ENCODE measurements at regions not wholly inside any gene's neighbourhood (a gene's known extent, or its start where the extent isn't known, plus 50 kb on each side); places are given as distances from the start of the nearest gene placed in this dataset.
A peak's percentile ranks its signal among the peaks of the same experiment; 100 is the strongest.
"Not testable (repeated sequence)": the region's sequence is repeated elsewhere in the genome, so short reads cannot be mapped to it uniquely, and the experiment has no call there.

GRCh38 chr9:87201351-87201751, 254.0 kb upstream of the GAS1 start:
- peak; percentile 69 for DNase-seq (ENCODE audit: low read depth)

- peak; percentile 91 for DNase-seq (ENCODE audit: low read depth)
These were observed 258.9 kb upstream of the GAS1 start for GRCh38 chr9:87206064-87206661.

- not testable (repeated sequence) for DNase-seq (ENCODE audit: low read depth)
These were observed 263.4 kb upstream of the GAS1 start for GRCh38 chr9:87210658-87211057.

- DNase-seq (ENCODE audit: low read depth): peak; percentile 20
These were observed 264.4 kb upstream of the GAS1 start for GRCh38 chr9:87211669-87212068.

- peak; percentile 51 for DNase-seq (ENCODE audit: low read depth)
These were observed 265.3 kb upstream of the GAS1 start for GRCh38 chr9:87212605-87213021.

DNA sequence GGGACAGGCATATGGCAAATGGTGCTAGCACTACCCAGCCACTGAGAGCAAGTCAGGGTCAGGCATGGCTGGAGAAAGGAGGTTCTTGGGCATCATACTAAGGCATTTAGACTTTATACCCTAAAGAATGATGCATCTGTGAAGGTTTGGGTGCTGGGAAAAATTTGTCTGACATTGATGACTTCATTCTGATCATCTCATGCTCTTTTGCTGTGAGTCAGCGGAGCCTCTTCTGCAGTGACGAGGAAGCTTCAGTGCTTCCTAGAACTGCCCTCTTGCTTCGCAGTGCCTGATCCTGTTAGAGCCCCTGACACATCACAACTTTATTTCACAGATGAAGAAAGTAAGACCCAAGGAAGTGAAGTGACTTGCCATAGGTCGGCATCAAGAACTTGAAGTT, 266.6 kb upstream of the GAS1 start:
- DNase-seq (ENCODE audit: low read depth): peak; percentile 82

DNA sequence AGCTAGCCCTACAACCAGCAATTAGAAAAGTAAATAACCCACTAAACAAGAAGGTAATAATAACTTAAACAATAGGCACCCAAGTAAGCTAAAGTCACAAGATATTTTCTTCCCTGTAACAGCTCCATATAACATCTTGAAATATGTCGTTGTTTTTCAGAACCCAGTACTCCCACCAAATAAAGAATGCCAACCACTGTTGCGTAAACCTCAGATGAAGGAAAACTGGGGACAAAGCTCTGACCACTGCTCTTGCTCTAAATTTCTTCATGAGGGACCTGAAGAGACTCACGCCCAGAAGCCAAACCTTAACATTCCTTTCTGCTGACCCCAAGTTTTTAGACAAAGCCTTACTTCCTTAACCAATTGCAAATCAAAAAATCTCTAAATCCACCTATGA, 267.7 kb upstream of the GAS1 start:
- DNase-seq (ENCODE audit: low read depth): no peak

DNA sequence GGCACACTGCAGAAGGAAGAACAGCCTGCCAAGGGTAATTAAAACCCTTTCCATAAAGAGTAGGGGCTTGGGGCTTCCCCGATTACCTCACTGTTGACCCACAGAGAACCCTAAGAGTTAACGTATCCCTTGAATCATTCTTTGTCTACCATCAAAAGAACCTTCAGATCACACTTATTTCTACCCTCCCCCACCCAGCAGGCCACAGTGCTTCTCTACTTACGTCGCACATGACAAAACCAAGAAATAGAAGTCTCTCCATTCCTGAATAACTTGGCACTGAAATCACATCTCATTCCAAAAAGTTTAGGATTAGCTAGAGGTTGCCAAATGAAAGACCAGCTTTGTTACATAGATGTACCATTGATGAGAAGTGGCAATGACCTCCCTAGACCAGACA, 268.7 kb upstream of the GAS1 start:
- DNase-seq (ENCODE audit: low read depth): no peak

DNA sequence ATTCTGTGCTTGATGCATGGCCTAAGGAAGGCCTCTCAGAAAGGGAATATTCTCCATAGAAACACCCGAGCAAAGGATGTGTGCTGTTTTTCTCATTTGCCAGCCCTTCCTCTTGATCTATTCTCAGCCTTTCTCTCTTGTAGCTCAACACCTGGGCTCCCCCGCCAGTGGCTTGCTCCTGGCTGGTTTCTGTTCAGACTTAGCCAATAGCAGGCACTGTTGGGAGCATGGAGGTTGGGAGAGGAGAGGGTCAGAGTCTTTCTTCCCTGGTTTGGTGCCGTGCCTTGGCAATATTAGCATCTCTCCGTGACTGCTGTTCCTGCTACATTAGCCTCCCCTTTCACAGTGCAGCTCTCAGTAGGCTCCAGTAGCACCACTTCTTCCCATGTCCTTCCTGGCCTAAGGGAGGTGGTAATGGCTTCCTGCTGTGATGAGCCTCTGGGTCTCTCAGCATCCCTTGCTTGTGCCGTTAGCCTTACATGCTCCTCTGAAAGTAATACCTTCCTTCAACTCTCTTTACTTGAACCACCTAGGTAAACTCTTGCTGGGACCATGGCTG, 269.7 kb upstream of the GAS1 start:
- DNase-seq (ENCODE audit: low read depth): no peak

- no peak for DNase-seq (ENCODE audit: low read depth)
These were observed 274.0 kb upstream of the DAPK1 start for GRCh38 chr9:87223392-87224246.

DNA sequence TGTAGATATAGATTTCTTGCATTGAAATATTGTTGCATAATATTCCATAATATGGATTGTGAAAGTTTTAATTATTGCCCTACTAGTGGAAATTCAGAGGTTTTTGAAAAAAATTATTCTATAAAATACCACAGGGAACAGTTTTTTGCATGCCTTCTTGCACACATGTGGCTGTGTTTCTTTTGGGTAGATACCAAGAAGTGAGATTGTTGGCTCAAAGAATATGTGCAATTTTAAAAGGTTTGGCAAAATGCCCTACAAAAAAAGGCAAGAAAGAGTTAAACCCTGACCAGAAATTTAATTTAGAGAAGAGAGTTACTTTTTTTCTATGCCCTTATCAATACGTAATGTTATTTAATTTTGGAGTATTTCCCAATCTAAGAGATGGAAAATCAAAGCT, 270.8 kb upstream of the DAPK1 start:
- no peak for DNase-seq (ENCODE audit: low read depth)

DNA sequence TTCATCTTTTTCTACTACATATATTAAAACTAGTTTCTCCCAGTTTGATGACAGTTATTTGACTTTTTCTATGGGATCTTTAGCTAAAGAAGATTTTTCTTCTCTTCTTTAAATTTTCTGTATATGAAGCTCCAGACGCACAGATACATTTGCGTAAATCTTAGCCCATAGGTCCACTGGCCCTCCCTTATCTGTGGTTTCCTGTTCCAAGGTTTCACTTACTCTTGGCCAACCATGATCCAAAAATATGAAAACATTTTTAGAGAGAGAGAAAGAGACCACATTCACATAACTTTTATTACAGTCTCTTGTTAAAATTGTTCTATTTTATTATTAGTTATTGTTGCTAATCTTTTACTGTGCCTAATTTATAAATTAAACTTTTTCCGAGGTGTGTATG, 270.2 kb upstream of the DAPK1 start:
- peak; percentile 52 for DNase-seq (ENCODE audit: low read depth)

DNA sequence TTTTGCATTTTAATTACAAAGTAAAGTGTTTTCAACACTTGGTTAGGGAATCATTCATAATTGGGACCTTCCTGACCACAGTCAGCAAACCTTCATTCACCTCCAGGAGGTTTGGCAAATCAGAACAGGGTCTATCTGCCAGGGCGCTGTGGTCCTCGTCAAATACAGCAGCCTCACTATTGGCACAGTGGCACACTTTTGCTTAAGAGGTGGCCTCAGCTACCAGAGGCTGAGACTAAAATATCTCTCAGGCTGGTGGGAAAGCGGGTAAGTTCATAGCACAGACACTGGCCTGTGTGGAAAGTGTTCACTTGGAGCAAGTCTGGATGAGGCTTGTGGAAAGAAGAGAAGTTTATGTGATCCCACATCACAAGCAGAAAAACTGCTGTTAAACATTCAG, 268.6 kb upstream of the DAPK1 start:
- no peak for DNase-seq (ENCODE audit: low read depth)

- DNase-seq (ENCODE audit: low read depth): no peak
These were observed 264.2 kb upstream of the DAPK1 start for GRCh38 chr9:87233431-87233830.

- DNase-seq (ENCODE audit: low read depth): no peak
These were observed 263.7 kb upstream of the DAPK1 start for GRCh38 chr9:87233899-87234455.

- no peak for DNase-seq (ENCODE audit: low read depth)
These were observed 262.8 kb upstream of the DAPK1 start for GRCh38 chr9:87234854-87235253.

- no peak for DNase-seq (ENCODE audit: low read depth)
These were observed 261.1 kb upstream of the DAPK1 start for GRCh38 chr9:87236546-87236945.

DNA sequence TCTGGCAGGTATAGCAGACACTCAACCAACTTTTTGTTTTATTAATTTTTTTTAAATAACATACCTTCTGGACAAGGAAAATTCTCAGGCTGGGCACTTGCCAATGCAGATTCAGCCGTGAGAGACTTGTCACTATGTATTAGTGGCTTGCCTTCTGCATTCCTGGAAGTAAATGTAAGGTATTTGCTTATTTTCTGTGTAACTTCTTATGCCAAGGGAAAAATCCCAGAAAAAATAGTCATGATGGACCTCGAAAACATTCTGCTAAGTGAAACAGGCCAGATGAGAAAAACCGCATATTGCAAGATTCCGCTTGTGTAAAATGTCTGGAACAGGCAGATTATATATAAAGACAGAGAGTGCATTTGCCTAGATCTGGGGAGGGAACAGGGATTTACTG, 260.3 kb upstream of the DAPK1 start:
- DNase-seq (ENCODE audit: low read depth): no peak

DNA sequence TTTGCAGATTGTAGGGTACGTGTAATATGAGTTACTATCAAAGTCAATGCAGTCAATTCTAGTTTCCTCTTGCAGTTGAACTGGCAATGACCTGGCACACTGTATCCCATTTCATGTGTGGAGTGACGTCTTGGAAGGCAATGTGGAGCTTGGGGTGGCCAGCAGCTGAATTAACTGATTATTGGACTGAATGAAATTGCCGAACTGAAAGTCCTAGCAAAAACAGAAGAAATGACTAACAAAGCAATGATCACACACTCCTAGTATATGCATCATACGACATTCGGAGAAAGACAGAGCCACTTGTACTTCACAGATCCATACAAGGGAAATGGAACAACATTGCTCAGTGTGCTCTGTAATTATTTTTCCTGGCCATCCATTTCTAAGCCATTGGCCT, 259.1 kb upstream of the DAPK1 start:
- peak; percentile 44 for DNase-seq (ENCODE audit: low read depth)

DNA sequence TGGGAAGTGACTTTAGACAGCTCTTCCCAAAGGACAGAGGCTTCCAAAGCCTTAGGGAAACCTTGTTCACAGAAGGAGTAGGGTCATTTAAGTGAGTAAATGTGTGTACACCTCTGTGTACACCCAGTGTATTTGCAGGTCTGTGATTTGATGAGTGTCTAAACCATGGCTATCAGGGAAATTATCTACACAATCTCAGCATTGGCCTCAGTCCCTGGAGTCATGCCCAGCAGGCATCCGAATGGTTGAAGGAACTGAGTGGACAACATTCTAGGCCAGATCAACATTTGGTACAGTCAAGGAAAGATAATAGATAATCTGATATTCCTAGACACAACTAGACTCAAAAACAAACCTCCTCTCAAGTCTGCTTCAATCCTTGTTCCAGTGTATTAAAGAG, 258.4 kb upstream of the DAPK1 start:
- DNase-seq (ENCODE audit: low read depth): no peak

- DNase-seq (ENCODE audit: low read depth): no peak
These were observed 254.1 kb upstream of the DAPK1 start for GRCh38 chr9:87243602-87244001.

DNA sequence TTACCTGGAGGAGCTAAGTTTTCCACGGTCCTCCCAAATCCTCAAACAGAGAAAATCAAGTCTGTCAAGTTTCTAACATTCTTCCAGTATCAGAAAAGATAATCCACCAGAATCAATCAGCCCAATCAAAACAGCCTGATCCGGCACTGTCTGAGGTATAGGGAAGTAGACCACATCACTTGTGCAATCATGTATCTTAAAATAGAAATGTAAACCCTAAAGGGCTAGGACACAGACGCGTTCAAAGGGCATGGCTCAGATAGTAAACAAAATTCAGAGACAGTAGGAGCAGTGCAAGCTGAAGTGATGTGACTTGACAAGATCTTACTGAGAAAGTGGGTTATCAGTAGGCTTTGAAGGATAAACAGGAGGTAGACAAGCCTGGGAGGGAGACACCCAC, 252.4 kb upstream of the DAPK1 start:
- no peak for DNase-seq (ENCODE audit: low read depth)

- no peak for DNase-seq (ENCODE audit: low read depth)
These were observed 250.6 kb upstream of the DAPK1 start for GRCh38 chr9:87247097-87247496.

Measured in iris pigment epithelial cell (primary cell).